GM19035 (cell line): ENCODE measurements at regions not wholly inside any gene's neighbourhood (a gene's known extent, or its start where the extent isn't known, plus 50 kb on each side); places are given as distances from the start of the nearest gene placed in this dataset.
"Not testable (repeated sequence)": the region's sequence is repeated elsewhere in the genome, so short reads cannot be mapped to it uniquely, and the experiment has no call there.

Experiments used
- ATAC-seq: cut with Tn5 transposase; IDR thresholded peaks from one replicate; pipeline ENCODE4 v1.9.1; 2021; ENCODE audit not compliant: unreplicated experiment

DNA sequence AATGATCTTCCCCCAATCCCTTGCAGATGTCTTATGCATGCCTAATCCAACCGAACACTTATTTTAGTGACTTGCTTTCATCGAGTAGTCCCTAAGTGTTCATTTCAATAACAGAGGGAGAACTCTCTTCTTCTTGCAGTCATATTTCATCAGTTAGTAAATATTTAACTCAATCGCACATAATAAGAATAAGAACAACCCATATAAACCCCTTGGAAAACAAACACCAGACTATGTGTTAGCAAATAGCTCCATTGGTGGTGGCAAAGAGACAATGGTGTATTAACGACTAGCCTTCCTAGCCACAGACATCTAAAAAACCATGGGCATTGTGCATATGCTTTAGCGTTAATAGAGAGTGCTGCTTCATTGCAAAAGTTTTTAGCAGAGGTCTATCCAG lies 725.8 kb downstream of the BCL11A start:
- ATAC-seq = no peak

DNA sequence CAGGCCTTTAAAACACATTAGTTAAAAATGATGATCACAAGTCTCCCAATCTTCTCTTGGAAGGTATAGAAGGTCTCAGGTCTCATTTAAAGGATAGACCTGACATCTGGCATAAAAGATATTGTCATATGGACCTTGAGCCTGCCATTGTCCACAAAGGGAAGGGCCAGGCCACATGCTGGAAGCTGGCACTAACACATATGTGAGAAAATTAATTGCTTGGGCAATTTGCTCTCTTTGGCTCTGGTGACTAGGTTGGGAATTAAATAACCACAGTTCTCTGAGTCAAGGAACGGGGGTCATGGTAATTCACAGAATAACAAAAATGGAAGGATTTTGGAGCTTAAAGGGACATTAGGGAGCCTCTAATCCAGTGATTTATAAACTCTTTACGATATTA lies 727.3 kb downstream of the BCL11A start:
- no peak for ATAC-seq

GRCh38 chr2:59824314-59824713 lies 729.1 kb downstream of the BCL11A start:
- no peak for ATAC-seq

- ATAC-seq = no peak
Measured at GRCh38 chr2:59816075-59816474, 737.4 kb downstream of the BCL11A start.

DNA sequence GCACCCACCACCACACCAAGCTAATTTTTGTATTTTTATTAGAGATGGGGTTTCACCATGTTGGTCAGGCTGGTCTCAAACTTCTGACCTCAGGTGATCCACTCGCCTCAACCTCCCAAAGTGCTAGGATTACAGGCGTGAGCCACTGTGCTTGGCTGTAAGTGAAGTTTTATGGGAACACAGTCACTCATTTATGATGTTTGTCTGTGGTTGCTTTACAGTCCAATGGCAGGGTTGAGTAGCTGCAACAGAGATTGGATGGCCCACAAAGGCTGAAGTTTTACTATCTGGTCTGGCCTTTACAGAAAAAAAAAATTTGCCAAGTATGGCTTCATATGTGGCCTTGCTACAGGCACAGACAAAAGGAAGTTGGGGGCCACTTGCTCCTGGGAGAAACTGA lies 743.2 kb downstream of the BCL11A start:
- ATAC-seq = not testable (repeated sequence)

- ATAC-seq = no peak
Measured at GRCh38 chr2:59806486-59806885, 747.0 kb downstream of the BCL11A start.

DNA sequence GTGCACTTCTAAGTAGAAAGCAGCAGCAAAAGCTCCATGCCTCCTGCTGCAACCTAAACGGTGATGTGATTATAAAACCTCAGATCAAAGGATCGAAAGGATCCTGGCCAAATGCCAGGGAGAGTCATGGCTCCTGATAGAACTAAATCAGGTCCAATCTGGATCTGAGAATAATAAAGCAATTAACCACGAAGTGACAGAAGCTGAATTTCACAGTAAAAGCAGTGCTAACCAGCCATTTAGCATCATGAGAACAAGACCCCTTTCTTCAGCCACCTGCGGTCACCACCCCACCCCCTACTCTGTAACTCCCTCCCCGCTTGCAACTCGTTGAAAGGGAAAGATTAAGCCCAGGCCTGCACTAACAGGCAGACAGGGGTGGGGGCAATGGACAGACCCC lies 748.7 kb downstream of the BCL11A start:
- no peak for ATAC-seq

GRCh38 chr2:59803586-59803985 lies 749.9 kb downstream of the BCL11A start:
- no peak for ATAC-seq

DNA sequence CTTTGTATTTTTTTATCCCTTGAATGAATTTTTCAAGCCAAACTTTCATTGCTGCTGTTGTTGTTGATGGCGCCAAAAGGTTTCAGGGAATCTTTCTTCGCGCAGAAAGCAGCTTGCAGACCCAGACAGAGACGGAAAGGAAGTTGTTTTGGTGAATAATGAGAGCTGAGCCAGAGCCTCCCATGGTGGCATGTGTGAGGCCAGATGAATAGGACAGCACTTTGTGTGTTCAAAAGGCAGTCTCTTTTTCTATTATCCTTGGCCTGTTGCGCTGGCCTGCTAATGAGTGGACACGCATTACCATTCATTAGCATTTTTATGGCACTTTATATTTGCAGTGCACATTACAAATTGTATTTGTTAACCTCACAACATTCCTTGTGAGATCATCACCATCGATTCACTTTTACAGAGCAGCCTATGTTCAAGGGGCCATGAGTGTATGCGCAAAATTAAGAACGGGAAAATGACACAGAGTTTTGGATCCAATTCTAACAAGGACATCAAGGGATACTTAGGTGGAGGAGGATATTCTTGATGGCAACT lies 754.7 kb downstream of the BCL11A start:
- ATAC-seq = no peak

DNA sequence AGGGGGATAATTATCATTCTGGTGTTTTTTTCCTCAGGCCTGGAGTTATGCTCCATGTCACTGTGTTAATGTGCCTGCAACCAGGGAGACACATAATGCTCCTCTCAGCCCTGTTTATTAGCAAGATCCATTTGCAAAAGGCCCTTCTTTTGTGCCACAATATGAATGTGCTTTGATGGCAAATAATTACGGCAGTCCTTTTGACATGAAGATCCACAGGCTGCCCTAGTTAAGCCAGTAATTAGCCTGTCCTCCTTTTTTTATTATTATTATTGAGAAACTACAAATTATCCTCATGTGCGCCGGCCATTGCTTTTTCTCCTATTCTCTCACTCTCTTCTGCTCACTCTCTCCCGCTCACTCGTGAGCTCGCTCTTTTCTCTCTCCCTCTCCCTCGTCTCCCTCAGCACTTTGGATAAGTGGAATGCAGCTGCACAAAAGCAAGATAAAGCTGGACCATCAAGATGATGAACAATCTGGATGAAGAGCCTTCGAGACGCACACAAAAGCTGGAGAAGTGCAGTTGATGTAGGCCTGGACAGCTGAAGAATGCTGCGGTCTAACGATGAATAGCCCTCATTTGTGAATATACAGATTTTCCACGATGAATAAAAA lies 762.3 kb downstream of the BCL11A start:
- no peak for ATAC-seq

GRCh38 chr2:59790186-59791003 lies 763.1 kb downstream of the BCL11A start:
- no peak for ATAC-seq

GRCh38 chr2:59789523-59789922 lies 763.9 kb downstream of the BCL11A start:
- ATAC-seq = no peak

- ATAC-seq = no peak
Measured at GRCh38 chr2:59787095-59787494, 766.4 kb downstream of the BCL11A start.

- ATAC-seq = no peak
Measured at GRCh38 chr2:59786684-59787083, 766.8 kb downstream of the BCL11A start.

GRCh38 chr2:59779571-59779970 lies 773.9 kb downstream of the BCL11A start:
- ATAC-seq = no peak

- no peak for ATAC-seq
Measured at GRCh38 chr2:59777120-59777519, 776.3 kb downstream of the BCL11A start.

DNA sequence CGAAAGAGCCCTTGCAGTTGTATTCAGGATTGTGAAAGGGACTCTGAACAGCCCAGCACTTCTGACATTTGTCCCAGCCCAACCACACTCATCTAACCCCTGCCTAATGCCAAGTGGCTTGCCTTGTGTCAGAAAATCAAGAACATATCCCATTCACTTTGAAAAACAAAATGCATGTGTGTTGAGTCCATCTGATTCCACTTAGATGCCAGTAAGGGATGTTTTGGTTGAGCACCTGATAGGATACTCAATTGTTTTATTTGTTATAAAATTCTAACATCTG lies 776.8 kb downstream of the BCL11A start:
- ATAC-seq = no peak

GRCh38 chr2:59774821-59775433 lies 778.5 kb downstream of the BCL11A start:
- ATAC-seq = no peak

GRCh38 chr2:59770651-59771050 lies 782.8 kb downstream of the BCL11A start:
- ATAC-seq = no peak

DNA sequence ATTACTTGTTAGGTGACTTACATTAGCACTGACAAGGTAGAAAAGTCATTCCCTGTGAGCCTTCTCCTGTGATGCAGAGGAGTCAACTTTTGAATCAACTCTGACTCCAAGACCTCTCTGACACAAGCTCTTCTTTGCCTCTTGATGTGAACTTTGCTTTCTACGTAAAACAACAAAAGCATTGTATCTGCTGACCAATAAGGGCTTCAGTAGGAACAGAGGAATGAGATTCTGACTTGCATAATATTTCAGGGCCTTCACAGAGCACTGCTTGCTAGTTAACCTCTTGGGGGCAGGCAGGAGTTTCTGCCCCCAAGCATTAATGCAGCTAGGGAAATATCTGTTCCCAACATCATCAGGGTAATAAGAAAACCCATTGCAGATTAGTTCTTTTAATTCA lies 791.5 kb downstream of the BCL11A start:
- ATAC-seq = no peak

DNA sequence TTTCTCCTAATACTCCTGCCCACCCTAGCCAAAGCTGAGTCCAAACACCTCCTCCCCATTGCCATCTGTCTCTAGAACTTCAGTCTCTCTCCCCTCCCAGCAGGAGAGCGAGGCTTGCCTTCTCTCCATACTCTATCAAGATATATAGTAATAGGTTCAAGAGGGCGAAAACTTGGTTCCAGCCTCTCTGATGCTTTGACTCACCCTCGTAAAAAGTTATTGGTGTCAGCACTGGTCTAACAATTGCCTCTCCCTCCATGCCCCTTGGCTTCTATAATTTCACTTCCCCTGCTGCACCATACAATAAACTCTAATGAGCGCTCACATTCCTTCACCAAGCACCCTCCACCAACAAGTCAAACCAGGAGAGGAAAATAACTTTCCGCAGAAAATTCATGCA lies 797.3 kb downstream of the BCL11A start:
- ATAC-seq = no peak

DNA sequence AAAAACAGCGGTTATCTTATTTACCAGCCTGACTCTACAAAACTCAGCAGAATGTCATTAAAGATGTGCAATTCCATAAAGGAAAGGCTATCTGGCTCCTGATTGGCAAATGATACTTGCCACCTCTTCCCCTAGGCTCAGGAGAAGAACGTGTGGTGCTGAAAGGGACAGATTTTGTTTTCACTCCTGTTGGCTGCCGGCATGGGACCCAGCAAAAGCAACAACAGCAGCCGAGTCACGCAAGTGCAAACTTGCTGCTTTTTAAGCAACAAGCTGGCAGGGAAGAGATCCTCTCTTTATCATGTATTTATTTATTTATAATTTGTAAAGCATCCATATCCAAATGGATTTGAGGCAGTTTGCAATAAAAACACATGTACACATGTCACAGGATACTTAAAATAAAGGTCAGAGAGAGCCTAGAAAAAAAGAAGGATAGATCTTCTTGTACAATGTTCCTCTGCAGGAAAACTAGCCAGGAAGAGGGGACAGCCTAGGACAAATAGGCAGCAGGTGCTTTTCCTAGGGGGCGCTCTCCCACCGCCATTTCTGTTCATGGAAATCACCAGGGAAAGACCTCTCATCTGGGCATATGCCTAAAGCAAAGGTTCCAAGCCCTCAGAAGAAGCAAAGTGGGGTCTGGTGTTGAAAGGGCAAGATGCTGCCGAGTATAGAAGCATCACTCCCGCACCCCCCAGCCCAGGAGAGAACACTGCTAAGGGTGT lies 799.3 kb downstream of the BCL11A start:
- no peak for ATAC-seq
